PC-3 (cell line): ENCODE measurements at regions not wholly inside any gene's neighbourhood (a gene's known extent, or its start where the extent isn't known, plus 50 kb on each side); places are given as distances from the start of the nearest gene placed in this dataset.

ENCODE experiments used
- CTCF ChIP-seq: fragments of 300-600 bp; sonication (generic); conservative IDR thresholded peaks from 2 replicates; pipeline ENCODE4 v1.5.1; 2017; ENCODE audit warnings: antibody characterized with exemption, low read depth, mild to moderate bottlenecking, low read length
- EZH2 ChIP-seq: fragments of 300-600 bp; sonication (generic); IDR thresholded peaks from one replicate; pipeline ENCODE4 v1.6.1; 2017; ENCODE audit warnings: antibody characterized with exemption, mild to moderate bottlenecking, low read length; ENCODE audit not compliant: unreplicated experiment
- EZH2phosphoT487 ChIP-seq: fragments of 300-600 bp; sonication (generic); IDR thresholded peaks from 2 replicates; pipeline ENCODE4 v1.6.1; 2018; ENCODE audit warnings: mild to moderate bottlenecking, antibody characterized with exemption, low read length, borderline replicate concordance

GRCh38 chr1:60757485-60757884 lies 324.9 kb upstream of the NFIA start:
- no peak for TF ChIP-seq EZH2
- TF ChIP-seq CTCF = no peak
- TF ChIP-seq EZH2phosphoT487 = no peak
